ENCODE measurements at regions not wholly inside any gene's neighbourhood (a gene's known extent, or its start where the extent isn't known, plus 50 kb on each side); places are given as distances from the start of the nearest gene placed in this dataset.

- intact Hi-C loops (cut with micrococcal nuclease): loop anchor here (1.0 kb wide), 1 partner anchor 31 kb away; no protein-coding TSS in a partner anchor
- Histone ChIP-seq H4K20me1 (replicated peaks; ENCODE audit: control insufficient read depth, insufficient read depth, low read length) (no peaks in the 10 kb centered on the region), H2AFZ (ENCODE audit: low read depth, low read length) (no peak overlapping the region), H3K9ac (ENCODE audit: insufficient read depth in 1 of 2, low read depth in 2 of 2, low read length in 2 of 2) (no peak overlapping the region), H3K4me2 (ENCODE audit: insufficient read depth, low read length) (no peak overlapping the region), H3K9me1 (ENCODE audit: control insufficient read depth, insufficient read depth, low read length) (no peaks in the 10 kb centered on the region), H3K27me3 (ENCODE audit: control insufficient read depth in 2 of 2, insufficient read depth in 2 of 2, low read length in 2 of 2) (peaks cover 15 to 36% of the 10 kb centered on the region in 2 experiments), H3K4me3 (no peak overlapping the region), H3K9me3 (replicated peaks; ENCODE audit: control insufficient read depth, insufficient read depth, low read depth, low read length) (no peaks in the 10 kb centered on the region), H3K79me2 (ENCODE audit: control insufficient read depth, insufficient read depth, low read length) (no peaks in the 10 kb centered on the region), H3K27ac (ENCODE audit: extremely low read depth, low read depth, low read length) (no peak overlapping the region), H3K36me3 (ENCODE audit: control insufficient read depth, insufficient read depth, low read length) (no peaks in the 10 kb centered on the region), H3K4me1 (replicated peaks in 1 of 2; ENCODE audit: control insufficient read depth in 2 of 2, insufficient read depth in 2 of 2, low read length in 2 of 2) (0 out of 5 replicates have a peak, but pooled peaks cover 0 to 4% of the 10 kb centered on the region in 2 experiments)
- ChIA-PET CTCF (ENCODE audit: low intra/inter-chr PET ratio) (no interaction called here), POLR2A (interaction anchor here (0.7 kb wide), 1 partner anchor 671 kb away, joined by 3 read pairs; no protein-coding TSS in a partner anchor)
- ATAC-seq (no peak), DNase-seq (ENCODE audit: extremely low read depth in 1 of 4, low spot score in 3 of 4) (no peak), FAIRE-seq (no peak)
- 0% methylated on average over 3 of the region's 3 CpGs for WGBS (ENCODE audit: insufficient coverage, low coverage, missing lambda C conversion rate)
- in situ Hi-C loops (cut with MboI): no loop called here
- BruUV-seq (replicated peaks): no TSS peak
- no peak for TF ChIP-seq SAFB (IDR thresholded peaks at IDR 0.05; ENCODE audit: borderline replicate concordance, low read depth, low read length)
- TF ChIP-seq ERF (CRISPR knock-in tag; IDR thresholded peaks at IDR 0.05): no peak
- no peak for TF ChIP-seq SMAD2 (IDR thresholded peaks at IDR 0.05; ENCODE audit: low read depth, low read length)
- no peak for TF ChIP-seq NFE2 (IDR thresholded peaks at IDR 0.05; ENCODE audit: low read depth)
- TF ChIP-seq ADNP (tag; IDR thresholded peaks at IDR 0.05): no peak
- TF ChIP-seq THAP7 (CRISPR knock-in tag; IDR thresholded peaks at IDR 0.05): no peak
- no peak for TF ChIP-seq SREBF2 (CRISPR knock-in tag; IDR thresholded peaks at IDR 0.05)
- TF ChIP-seq TSHZ1 (CRISPR knock-in tag; IDR thresholded peaks at IDR 0.05): no peak
- TF ChIP-seq PTTG1 (tag; IDR thresholded peaks at IDR 0.05; ENCODE audit: low read depth): no peak
- no peak for TF ChIP-seq TARDBP (IDR thresholded peaks at IDR 0.05)
- TF ChIP-seq KLF10 (CRISPR knock-in tag; IDR thresholded peaks at IDR 0.05): no peak
- TF ChIP-seq ZNF785 (CRISPR knock-in tag; IDR thresholded peaks at IDR 0.05): no peak
- no peak for TF ChIP-seq ZBTB1 (CRISPR knock-in tag; IDR thresholded peaks at IDR 0.05; ENCODE audit: borderline replicate concordance, low read depth)
- no peak for TF ChIP-seq HSF4 (CRISPR knock-in tag; IDR thresholded peaks at IDR 0.05; ENCODE audit: borderline replicate concordance)
- TF ChIP-seq USF1 (CRISPR knock-in tag; IDR thresholded peaks at IDR 0.05): no peak
- no peak for TF ChIP-seq SRSF7 (optimal IDR thresholded peaks at IDR 0.05; ENCODE audit: low read depth, low read length)
- TF ChIP-seq THAP12 (CRISPR knock-in tag; IDR thresholded peaks at IDR 0.05): no peak
- no peak for TF ChIP-seq HNRNPUL1 (IDR thresholded peaks at IDR 0.05; ENCODE audit: low read length)
- TF ChIP-seq ZNF830 (CRISPR knock-in tag; IDR thresholded peaks at IDR 0.05): no peak
These were observed 54.0 kb downstream of the C11orf91 start for GRCh38 chr11:33646629-33647028.

Measured in K562 (cell line).